Small intestine (tissue), 7 donors: ENCODE measurements at regions not wholly inside any gene's neighbourhood (a gene's known extent, or its start where the extent isn't known, plus 50 kb on each side); places are given as distances from the start of the nearest gene placed in this dataset.
"Not testable (repeated sequence)": the region's sequence is repeated elsewhere in the genome, so short reads cannot be mapped to it uniquely, and the experiment has no call there.

Source experiments
- DNase-seq, 2 donors: peaks; one replicate each; pipeline versions ENCODE4 v3.0.0 to v3.0.0-alpha.2; 2013
- FAIRE-seq: peaks from 2 replicates; lab custom pipeline; 2012; peaks lifted over from hg19 to GRCh38; lab: Jason Lieb, UNC
- H3K27ac ChIP-seq, 3 donors: one replicate each; pipeline ENCODE4 v1.5.1; 2013; ENCODE audit warnings: low read length in 2 of 3, mild to moderate bottlenecking in 2 of 3, control low read depth in 1 of 3, inconsistent platforms in 1 of 3, low read depth in 1 of 3, moderate library complexity in 1 of 3
- H3K27me3 ChIP-seq, 3 donors: one replicate each; pipeline ENCODE4 v1.6.1; 2013; ENCODE audit warnings: low read length in 3 of 3, inconsistent platforms in 1 of 3; ENCODE audit not compliant: control insufficient read depth in 3 of 3, insufficient read depth in 3 of 3
- H3K36me3 ChIP-seq, 3 donors: one replicate each; pipeline ENCODE4 v1.6.1; 2013; ENCODE audit warnings: low read length in 3 of 3, inconsistent platforms in 1 of 3, low read depth in 1 of 3, mild to moderate bottlenecking in 1 of 3, moderate library complexity in 1 of 3; ENCODE audit not compliant: control insufficient read depth in 3 of 3, insufficient read depth in 2 of 3
- H3K4me1 ChIP-seq, 3 donors: one replicate each; pipeline ENCODE4 v1.6.1; 2013; ENCODE audit warnings: low read length in 2 of 3, inconsistent platforms in 1 of 3, low read depth in 1 of 3, mild to moderate bottlenecking in 1 of 3, moderate library complexity in 1 of 3; ENCODE audit not compliant: control insufficient read depth in 3 of 3, insufficient read depth in 2 of 3
- H3K4me3 ChIP-seq, 3 donors: one replicate each; pipeline ENCODE4 v1.5.1; 2013; ENCODE audit warnings: low read length in 3 of 3, control low read depth in 1 of 3, inconsistent platforms in 1 of 3, low read depth in 1 of 3, mild to moderate bottlenecking in 1 of 3, moderate library complexity in 1 of 3
- H3K9me3 ChIP-seq, 2 donors: one replicate each; pipeline ENCODE4 v1.6.1; 2013; ENCODE audit warnings: low read depth in 1 of 2, low read length in 1 of 2; ENCODE audit not compliant: control insufficient read depth in 2 of 2, insufficient read depth in 1 of 2
- WGBS, 3 donors: extraction: QIAGEN DNeasy Blood & Tissue Kit; methylation state at CpG; one replicate each; pipeline ENCODE4 v1.1.7; 2013; 5-methylcytosine and 5-hydroxymethylcytosine counted together
- donor health status: healthy with polysubstance abuse.
- donor health status: control.
- donor health status: control.
- donor health status: Bipolar disorder and iron deficiency.
- donor health status: healthy.

DNA sequence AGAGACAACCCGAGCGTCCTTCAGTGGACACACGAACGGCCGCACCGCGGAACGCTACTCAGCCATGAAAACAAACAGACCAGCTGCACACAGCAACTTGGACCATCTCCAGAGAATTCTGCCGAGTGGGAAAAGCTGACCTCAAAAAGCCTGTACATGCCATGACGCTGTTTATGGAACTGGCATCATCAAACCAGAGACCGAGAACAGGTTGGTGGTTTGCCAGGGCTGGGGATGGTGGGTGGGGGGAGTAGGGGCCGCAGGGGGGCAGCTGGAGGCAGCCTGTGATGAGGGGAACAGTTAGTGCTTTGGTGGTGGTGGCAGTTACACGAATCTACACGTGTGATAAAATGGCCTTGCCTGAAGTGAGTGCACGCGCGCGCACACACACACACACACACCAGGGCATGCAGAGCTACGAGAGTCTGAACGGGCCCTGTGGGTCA is 169.8 kb downstream of the LAT start:
- H3K4me1 ChIP-seq: no peaks in the 10 kb centered on the region
- FAIRE-seq (no peak), DNase-seq (no peak)
- H3K27ac ChIP-seq: peak overlapping the region in 1 of 3 donors; percentile 21
- 76 to 85% (median 80%) methylated on average over 20 of the region's 20 CpGs for WGBS, 3 donors
- H3K27me3 ChIP-seq: no peaks in the 10 kb centered on the region
- no peaks in the 10 kb centered on the region for H3K9me3 ChIP-seq
- no peaks in the 10 kb centered on the region for H3K36me3 ChIP-seq
- no peak overlapping the region for H3K4me3 ChIP-seq

DNA sequence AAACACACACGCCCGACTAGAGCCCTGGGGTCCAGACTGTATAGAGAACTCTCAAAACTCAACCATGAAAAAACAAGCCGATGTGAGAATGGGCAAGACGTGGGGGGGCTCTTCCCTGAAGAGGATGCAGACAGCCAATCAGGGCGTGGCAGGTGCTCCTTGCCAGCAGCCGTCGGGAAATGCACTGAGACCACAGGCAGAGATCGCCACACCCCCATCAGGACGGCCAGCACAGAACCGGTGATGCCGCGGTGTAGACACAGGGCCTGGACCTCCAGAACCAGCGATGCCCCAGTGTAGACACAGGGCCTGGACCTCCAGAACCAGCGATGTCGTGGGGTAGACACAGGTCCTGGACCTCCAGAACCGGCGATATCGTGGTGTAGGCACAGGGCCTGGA is 169.2 kb downstream of the LAT start:
- Histone ChIP-seq H3K27me3 (no peaks in the 10 kb centered on the region), H3K4me3 (no peak overlapping the region), H3K36me3 (no peaks in the 10 kb centered on the region), H3K4me1 (no peaks in the 10 kb centered on the region), H3K27ac (no peak overlapping the region), H3K9me3 (no peaks in the 10 kb centered on the region)
- DNase-seq: no peak
- 72 to 81% (median 74%) methylated on average over 18 of the region's 18 CpGs for WGBS, 3 donors
- FAIRE-seq: no peak

DNA sequence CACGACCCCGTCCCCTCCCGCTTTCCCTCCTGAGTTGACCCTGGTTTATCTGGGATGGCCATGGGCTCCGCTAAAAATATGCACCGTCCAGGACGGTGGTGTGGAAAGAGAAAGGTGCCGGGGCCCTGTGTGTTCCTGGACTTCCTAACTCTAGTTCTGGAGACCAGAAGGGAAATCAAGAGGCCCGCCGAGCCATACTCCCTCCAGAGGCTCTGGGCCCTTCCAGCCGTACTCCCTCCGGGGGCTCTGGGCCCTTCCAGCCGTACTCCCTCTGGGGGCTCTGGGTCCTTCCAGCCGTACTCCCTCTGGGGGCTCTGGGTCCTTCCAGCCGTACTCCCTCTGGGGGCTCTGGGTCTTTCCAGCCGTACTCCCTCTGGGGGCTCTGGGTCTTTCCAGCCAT is 168.5 kb downstream of the LAT start:
- 87 to 92% (median 88%) methylated on average over 13 to 15 of the region's 15 CpGs for WGBS, 3 donors
- H3K36me3 ChIP-seq, H3K4me3 ChIP-seq, H3K27me3 ChIP-seq, DNase-seq, H3K9me3 ChIP-seq, FAIRE-seq, H3K4me1 ChIP-seq, H3K27ac ChIP-seq: not testable (repeated sequence)

DNA sequence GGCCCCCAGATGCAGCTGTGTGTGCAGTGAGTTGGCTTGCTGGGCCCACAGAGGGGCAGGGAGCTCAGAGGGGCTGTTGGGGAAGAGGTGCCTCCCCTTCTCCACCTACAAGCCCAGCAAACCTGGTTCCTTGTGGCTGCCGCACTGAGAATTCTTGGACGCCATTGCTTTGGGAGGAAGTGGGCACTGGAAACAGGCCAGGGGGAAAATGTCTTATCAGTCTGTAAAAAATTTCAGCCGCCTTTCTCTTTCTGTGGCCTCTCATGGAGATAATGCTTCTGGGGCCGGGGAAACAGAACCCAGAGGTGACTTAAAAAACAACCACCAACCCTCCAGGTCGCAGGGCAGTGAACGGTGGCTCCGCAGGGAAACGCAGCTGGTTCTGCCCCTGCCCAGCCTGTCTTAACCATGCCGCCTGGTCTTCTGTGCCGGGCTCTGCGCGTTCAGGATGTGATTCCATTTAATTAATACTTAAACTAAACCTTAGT is 167.7 kb downstream of the LAT start:
- peak overlapping the region in 1 of 3 donors; percentile 40 for H3K27ac ChIP-seq
- H3K36me3 ChIP-seq, H3K9me3 ChIP-seq, FAIRE-seq, H3K27me3 ChIP-seq, H3K4me3 ChIP-seq, DNase-seq, H3K4me1 ChIP-seq: not testable (repeated sequence)
- 66 to 89% (median 86%) methylated on average over 11 to 12 of the region's 12 CpGs for WGBS, 3 donors

DNA sequence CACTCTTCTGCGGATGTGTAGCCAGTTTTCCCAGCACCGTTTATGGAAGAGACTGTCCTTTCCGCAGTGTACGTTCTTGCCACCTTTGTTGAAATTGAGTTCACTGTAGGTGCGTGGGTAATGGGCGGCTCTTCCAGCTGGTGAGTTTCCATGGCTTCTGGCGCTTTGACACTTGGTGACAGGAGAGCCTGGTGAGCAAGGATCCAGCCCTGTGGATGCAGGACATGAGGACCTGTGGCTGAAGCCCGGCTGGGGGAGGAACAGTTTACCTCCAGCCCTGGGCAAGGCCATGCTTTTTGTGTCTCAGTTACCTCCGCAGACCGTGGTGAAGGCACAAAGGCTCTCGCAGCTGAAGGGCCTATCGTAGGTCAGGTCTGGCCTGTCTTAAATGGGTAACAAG is 166.5 kb downstream of the LAT start:
- Histone ChIP-seq H3K36me3 (no peaks in the 10 kb centered on the region), H3K27ac (no peak overlapping the region), H3K4me1 (no peaks in the 10 kb centered on the region), H3K27me3 (no peaks in the 10 kb centered on the region), H3K9me3 (no peaks in the 10 kb centered on the region), H3K4me3 (no peak overlapping the region)
- FAIRE-seq (no peak), DNase-seq (no peak)
- 96 to 97% (median 96%) methylated on average over 12 of the region's 12 CpGs for WGBS, 3 donors

DNA sequence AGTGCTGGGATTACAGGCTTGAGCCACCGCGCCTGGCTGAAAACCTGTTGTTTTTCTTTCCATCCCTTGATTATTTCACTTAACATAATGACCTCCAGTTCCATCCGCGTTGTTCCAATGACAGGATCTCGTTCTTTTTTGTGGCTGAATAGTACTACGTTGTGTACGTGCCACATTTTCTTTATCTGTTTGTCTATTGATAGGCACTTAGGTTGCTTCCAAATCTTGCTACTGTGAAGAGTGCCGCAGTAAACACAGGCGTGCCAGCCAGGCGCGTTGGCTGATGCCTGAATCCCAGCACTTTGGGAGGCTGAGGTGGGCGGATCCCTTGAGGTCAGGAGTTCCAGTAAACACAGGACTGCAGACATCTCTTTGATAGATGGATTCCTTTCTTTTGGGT is 165.1 kb downstream of the LAT start:
- not testable (repeated sequence) for H3K9me3 ChIP-seq, H3K27me3 ChIP-seq, DNase-seq, H3K36me3 ChIP-seq, H3K4me1 ChIP-seq, FAIRE-seq, H3K4me3 ChIP-seq, H3K27ac ChIP-seq
- 64 to 73% (median 70%) methylated on average over 12 of the region's 12 CpGs for WGBS, 3 donors

DNA sequence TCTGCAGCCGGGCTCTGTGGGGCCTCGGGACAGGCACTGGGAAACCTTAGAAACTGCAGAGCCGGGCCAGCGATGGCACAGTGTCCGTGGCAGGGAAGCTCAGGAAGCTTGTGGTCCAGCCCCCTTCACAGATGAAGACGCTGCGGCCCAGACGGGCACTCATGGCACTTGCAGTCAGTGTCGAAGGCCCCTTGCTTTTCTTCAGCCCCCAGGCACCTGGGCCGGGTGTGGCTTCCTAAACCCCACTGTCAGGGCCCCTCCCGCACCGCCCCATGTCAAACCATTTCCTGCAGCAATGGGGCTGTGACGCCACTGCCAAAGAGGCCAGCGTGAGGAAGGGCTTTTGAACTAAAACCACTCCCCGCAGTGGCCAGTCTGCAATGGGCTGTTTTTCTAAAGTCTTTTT is 164.0 kb downstream of the LAT start:
- no peaks in the 10 kb centered on the region for H3K9me3 ChIP-seq
- H3K4me3 ChIP-seq: no peak overlapping the region
- H3K27ac ChIP-seq: peak overlapping the region in 1 of 3 donors; percentile 69
- H3K27me3 ChIP-seq: no peaks in the 10 kb centered on the region
- DNase-seq (peak in 1 of 2 donors; percentile 42), FAIRE-seq (no peak)
- H3K4me1 ChIP-seq: no peaks in the 10 kb centered on the region
- H3K36me3 ChIP-seq: no peaks in the 10 kb centered on the region
- 62 to 81% (median 63%) methylated on average over 15 of the region's 15 CpGs for WGBS, 3 donors

DNA sequence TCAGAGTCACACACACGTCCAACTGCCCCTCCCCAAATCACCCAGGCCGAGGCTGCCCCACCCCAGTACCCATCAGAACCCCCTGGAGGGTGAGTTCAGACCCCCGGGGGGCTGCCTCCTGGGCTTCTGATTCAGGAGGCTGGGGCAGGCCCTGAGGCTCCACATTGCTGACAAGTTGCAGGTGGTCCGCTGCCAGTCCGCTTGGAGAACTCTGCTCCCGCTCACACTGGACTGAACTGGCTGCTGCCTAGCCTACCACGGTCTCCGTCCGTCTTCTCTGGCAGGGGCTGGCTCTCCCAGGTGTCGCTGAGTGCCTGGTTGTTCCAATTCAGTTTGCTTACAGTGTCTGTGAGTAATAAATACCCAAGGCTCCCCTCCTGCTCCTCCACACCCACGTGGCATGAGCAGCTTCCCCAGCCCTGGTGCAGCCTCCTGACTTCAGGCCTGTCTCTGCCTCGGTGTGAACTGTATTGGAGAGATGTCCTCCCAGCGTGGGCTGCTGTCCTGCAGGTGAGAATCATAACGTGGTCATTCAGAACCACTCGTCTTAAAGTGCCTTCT is 163.4 kb downstream of the LAT start:
- FAIRE-seq: no peak
- peak overlapping the region in 1 of 3 donors; percentile 69 for H3K27ac ChIP-seq

DNA sequence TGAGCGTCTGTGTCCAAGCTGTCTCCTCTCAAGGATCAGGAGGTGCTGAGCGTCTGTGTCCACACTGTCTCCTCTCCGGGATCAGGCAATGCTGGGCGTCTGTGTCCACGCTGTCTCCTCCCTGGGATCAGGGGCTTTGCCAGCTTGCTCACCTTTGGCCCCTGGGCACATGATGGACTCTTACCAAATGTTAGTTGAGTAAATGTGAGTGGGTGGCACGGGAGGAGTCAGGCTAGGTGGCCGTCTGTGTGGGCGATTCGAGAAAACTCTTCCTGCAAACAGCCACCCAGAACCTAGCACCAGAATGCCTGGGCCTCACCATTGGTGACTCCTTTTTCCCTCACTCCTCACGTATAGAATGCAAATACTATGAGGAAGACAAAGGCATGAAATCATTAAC is 162.9 kb downstream of the LAT start:
- H3K27me3 ChIP-seq, H3K4me3 ChIP-seq, FAIRE-seq, H3K9me3 ChIP-seq, H3K4me1 ChIP-seq, DNase-seq, H3K36me3 ChIP-seq, H3K27ac ChIP-seq: not testable (repeated sequence)
- WGBS, 3 donors: 66 to 85% (median 78%) methylated on average over 9 to 10 of the region's 10 CpGs

More for the DNA sequence above, 163.4 kb downstream of the LAT start:
- Histone ChIP-seq H3K9me3 (no peaks in the 10 kb centered on the region), H3K27me3 (no peaks in the 10 kb centered on the region), H3K4me3 (no peak overlapping the region), H3K36me3 (no peaks in the 10 kb centered on the region), H3K4me1 (no peaks in the 10 kb centered on the region)
- DNase-seq: no peak
- 73 to 78% (median 76%) methylated on average over 14 to 15 of the region's 15 CpGs for WGBS, 3 donors
